ENCODE measurements at regions not wholly inside any gene's neighbourhood (a gene's known extent, or its start where the extent isn't known, plus 50 kb on each side); places are given as distances from the start of the nearest gene placed in this dataset.
"Not testable (repeated sequence)": the region's sequence is repeated elsewhere in the genome, so short reads cannot be mapped to it uniquely, and the experiment has no call there.

DNA sequence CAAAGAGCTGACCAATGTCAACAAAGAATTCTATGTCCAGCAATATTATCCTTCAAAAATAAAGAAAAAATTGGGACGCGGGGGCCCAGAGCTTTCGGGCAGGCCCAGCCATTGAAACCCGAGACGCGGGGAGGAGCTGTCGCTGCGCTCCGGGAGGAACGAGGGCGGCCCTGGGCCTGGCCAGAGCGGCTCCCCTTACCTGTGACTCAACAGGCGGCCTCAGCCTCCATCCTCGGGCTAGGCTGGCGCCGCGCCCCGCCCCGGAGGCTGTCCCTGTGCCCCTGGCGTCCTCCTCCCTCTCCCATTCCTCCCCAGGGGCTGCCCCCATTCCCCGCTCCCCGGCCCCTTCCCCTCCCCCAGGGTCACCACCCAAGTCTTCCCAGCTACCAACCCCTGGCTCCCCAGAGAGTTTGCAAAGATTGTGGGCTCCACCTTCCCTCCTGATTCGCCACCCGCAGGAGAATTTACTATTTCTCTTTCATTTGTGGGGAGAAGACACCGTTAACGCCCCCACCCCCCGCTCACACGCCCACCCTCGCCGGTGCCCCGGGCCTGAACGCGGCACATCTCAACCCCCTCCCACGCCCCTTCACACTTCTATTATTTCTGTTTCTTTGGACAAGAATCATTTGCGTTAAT is 127.9 kb downstream of the ARRDC4 start:
- not testable (repeated sequence) for DNase-seq

DNA sequence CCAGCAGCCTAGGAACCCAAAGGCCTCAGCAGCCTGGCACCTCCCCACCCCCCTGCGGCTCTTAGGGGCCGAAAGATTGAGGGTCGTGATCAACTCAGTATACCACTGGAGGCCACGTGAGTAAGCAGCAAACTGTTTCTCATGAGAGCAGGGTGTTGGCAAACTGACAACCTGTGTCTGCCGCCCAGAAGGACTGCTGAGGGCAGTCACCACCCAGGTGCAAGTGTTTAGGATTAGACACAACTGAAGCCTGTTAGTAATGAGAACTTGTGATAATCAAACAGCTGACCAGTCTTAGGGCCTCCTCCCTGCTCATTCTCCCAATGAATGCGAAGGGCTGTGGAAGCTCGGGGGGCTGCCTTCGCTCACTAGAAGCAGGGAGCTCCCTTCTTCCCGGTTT is 128.8 kb downstream of the ARRDC4 start:
- DNase-seq: not testable (repeated sequence)

DNA sequence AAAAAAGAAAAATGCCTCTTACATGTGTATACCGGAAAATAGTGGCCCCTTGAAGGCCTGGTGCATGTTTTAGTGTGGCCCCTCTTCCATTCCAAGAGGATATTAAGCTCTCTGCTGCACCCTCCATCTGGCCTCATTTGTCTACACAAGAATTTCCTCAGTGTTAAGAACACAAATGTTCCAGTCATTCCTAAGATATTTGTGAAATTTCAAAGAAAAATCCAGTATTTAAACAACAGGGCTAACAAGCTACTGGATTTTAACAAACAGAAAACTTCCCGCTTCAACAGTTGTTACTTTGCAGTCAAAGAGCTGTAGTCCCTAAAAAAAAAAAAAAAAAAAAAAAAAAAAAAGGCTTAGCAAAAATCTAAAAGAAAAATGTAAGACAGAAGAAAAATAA is 137.5 kb downstream of the ARRDC4 start:
- DNase-seq: not testable (repeated sequence)

DNA sequence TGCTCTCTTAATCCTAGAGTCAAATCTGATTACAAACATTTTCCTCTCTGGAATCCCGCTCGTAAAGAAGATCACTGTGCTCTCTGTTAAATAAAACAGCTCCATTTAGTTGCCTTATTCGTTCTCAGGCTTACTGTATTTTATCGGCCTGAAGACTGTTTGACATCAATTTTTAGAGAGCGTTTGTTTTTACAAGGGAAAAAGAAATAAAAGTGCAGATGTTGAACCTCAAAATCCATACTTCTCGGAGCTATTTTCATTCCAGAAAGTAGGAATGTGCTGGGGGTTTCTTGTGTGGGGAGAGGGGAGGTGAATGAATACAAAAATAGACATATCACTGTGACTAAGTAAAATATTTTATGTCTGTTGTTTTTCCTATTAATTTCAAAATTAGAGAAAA is 140.1 kb downstream of the ARRDC4 start:
- not testable (repeated sequence) for DNase-seq

DNA sequence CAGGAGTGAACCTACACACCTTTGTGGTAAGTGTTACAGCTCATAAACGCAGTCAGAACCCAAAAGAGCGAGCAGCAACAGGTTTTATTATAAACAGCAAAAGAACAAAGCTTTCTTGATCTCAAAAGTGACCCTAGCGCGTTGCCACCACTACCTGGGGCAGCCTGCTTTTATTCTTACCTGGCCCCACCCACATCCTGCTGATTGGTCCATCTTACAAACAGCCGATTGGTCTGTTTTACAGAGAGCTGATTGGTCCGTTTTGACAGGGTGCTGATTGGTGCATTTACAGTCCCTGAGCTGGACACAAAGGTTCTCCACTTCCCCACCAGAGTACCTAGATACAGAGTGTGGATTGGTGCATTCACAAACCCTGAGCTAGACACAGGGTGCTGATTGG is 143.1 kb downstream of the ARRDC4 start:
- DNase-seq: no peak

DNA sequence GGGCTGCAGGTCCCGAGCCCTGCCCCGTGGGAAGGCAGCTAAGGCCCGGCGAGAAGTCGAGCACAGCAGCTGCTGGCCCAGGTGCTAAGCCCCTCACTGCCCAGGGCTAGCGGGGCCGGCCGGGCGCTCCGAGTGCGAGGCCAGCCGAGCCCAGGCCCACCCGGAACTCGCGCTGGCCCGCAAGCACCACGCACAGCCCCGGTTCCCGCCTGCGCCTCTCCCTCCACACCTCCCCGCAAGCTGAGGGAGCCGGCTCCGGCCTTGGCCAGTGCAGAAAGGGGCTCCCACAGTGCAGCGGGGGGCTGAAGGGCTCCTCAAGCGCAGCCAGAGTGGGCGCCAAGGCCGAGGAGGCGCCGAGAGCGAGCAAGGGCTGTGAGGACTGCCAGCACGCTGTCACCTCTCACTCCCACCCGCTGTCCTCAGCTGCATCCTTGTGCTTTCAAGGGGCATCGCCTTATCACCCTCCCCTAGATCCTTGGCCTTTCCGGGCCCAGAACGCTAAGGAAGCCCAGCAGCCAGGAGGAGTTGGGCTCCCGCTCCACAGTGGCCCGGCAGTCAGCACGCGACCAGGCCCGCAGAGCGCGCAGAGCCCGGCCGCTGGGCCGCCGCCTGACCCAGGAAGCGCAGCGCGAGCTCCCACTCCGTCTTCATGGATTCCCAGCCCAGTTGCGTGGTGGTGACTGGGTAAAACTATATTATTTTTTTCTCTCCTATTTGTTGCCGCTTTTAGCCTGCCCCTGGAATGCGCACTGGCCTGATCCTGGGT is 144.1 kb downstream of the ARRDC4 start:
- not testable (repeated sequence) for DNase-seq

DNA sequence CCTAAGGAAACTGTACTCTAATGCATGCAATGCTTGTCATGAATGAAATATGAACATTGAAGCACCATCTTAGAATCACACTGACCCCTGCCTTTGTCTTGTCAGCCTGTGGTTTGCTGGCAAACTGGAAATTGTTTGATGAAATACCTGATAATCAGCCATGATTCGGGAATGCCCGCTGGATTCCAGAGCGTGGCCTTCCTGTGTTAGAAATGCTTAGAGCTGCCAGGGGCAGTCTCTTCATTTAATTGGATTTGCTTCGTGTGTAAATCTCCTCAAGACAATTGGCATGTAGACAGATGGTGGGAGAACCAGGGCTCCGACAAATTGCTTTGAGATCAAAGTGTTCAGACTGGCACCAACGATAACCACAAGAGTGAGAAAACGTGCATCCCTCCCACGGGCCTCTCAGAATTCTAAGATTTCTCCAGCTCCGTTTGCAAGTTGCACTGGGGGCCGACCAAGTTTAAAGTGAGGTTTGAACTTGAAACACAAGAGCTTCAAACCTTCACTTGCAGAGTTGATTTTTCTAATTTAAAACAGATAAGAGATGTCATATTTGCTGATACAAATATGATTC is 146.2 kb downstream of the ARRDC4 start:
- not testable (repeated sequence) for DNase-seq

DNA sequence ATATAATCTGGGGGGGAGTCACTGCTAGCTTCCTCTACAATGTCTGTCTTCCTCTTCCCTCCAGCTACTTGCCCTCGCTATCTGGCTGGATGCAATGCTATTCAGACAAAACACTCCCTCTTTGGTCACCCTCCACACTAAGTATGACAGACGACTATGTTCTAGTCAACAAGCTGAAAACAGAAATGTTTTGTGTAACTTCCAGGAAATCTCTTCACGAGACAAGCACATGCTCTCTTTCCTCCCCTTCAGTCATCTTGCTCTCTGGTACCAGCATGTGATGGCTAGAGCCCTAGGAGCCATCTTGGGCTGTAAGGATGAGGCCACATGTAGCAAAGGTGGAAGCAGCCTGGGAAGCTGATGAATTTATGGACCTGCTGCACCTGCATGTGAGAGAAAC is 151.3 kb downstream of the ARRDC4 start:
- no peak for DNase-seq

DNA sequence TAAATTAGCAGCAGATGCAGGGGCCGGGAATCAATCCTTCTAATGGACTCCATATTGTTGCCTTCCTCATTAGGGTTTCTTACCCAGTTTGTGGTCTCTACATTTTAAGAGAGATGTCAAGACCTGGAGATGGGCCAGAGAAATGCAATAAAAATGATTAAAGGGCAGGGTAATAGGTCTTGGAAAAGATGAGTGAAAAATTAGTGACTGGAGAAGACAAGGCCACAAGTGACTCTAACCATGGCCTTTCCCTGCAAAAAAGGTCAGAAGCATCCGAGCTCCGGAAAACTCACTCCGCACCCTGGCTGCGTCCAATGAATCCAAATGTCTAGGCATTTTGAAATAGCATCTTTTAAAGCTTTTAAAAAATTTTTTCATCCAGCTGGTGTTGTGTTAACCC is 152.8 kb downstream of the ARRDC4 start:
- DNase-seq: no peak

DNA sequence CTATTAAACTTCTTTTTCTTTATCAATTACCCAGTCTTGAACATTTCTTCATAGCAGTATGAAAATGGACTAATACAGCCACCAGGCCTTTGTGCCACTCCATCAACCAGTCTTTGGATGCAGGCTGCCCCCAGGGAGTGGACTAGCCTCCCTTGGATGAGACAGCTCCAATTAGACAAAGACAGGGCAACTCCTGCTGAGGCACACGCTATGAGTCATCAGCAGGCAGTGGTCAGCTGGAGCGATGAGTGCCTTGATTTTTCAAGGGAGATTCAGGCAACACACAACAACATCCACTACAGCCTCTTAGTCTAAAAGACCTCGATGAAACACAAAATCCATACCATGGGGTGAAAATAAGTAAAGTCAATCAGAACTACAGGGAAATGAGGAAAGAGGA is 160.1 kb downstream of the ARRDC4 start:
- no peak for DNase-seq

DNA sequence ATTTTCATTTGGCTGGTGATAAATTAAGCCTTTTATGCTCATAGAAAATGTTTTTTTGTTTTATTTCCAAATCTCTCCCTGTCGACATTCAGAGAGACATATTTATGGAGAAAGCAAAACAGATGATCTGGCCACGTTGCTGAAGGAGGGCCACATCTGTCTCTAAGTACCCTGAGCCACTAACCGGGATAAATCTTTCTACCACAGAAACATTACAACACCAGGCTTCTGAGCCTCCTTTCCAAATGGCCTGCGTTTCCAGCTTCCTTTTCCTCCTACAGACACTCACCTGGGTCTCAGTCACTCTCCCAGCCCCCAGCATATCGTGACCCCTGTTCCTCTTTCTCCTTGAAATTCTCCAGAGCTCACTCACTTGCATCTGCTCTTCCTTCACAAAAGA is 161.0 kb downstream of the ARRDC4 start:
- no peak for DNase-seq

DNA sequence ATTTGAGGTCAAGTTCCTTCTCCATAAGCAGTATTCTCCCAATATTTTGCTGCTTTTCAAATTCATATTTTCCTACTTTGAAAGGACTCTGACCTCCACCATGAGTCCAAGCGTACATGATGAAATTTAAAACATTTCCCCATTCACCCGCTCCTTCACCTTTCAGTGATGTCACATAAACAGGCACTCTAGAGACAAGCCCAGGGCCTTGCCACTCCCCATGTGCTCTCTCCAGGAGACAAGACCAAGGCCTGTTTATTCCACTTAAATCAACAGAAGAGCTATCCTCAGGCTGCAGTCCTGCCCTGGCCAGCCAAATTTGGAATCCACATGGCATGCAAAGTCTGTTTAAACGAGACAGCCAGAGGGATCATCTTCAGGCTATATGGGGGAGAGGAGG is 161.5 kb downstream of the ARRDC4 start:
- no peak for DNase-seq

DNA sequence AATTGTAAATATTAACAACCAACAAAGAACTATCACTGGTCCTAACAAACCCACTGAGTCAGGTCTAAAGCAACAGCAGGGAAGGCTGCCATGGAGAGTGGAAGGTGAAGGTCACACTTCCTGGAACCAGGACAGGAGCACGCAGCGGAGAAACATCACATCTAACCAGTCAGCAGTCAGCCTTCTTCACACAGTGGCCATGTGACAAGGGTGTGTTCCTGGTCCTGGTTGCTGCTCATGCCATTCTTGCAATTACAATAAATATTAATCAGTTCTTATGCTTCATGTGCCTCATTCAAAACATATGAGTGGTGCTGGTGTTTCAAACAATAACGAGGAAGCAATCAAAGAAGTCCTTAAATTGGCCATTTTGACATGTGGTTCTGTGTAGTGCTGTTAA is 162.8 kb downstream of the ARRDC4 start:
- DNase-seq: no peak

DNA sequence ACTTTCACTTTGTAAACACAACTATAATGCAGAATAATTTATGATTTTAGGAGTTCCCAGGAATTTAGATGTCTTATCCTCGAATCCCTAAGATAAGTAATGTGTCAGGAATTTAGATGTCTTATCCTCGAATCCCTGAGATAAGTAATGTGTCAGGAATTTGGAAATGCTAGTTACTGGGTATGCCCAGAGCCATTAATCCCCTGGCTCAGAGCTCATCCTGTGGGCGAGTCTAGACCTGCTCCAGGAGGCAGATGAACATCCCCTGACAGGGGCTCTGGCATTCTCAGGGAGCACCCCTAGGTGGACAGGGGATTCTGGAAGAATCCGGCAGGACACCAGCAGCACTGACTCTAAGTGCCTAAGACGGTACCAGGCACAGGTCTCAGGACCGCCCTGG is 163.3 kb downstream of the ARRDC4 start:
- DNase-seq: no peak

DNA sequence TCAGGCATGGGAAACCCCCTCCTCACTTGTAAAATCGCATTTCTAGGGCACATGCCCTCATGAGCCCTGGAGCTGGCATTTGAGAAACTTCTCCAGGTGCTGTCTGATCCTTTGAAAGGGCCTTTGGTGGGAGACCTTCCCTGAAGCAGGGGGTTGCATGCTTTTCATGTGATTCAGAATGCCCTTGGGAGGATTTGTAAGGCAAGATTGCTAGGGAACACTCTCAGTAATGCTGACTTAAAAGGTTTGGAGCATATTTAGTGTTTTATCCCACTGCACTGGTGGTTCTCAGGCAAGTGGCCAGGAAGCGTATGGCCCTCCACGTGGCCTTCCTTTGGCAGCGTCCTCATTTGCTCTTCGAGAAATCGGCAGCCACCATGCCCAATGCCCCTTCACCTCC is 164.1 kb downstream of the ARRDC4 start:
- DNase-seq: no peak

DNA sequence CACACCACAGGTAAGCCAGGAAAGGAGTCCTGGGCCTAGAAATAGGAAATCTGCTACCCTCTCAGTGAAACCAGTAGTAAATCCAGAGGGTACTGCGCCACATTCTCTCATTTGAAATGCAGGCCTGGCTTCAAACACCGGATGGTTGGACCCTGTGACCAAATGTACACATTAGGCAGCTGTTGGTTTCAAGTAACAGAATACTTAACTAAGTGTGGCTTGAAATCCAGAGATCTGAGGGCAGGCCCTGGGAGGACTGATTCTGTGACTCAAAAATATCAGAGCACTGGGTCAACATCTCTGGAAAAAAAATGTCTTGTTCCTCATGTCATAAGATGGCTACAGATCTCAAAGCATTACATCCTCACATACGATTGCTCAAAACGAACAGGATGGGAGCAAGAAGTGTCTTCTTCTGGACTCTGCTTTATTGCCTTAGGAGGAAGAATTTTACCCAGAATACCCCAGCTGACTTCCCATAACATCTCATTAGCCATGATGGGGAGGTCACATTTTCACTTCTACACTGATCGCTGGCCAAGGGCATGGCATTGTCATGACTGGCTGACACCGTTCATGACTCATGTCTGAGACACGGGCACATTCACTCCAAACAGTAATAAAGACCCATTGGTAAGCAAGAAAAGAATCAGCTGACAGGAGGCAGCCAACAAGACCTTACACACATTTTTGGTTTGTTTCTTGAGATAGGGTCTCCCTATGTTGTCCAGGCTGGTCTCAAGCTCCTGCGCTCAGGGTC is 166.0 kb downstream of the ARRDC4 start:
- no peak for DNase-seq

DNA sequence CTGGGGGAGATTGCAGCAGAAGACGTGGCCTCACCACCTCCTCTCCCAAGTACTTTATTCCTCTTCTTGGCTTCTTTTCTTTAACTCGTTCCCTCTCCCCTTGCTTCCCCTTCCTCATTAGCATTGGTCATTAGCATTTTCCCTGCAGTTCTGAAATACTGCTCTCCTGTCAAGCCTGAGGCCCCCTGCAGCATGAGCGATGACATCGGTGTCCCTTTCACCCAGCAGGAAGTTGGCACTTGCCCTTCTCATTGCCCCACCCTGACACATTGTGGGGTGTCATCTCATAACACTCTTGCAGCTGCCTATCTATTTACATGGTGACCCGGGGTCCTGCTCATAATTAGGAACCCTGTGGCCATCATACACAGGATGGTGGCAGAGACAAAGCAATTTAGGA is 167.1 kb downstream of the ARRDC4 start:
- no peak for DNase-seq

DNA sequence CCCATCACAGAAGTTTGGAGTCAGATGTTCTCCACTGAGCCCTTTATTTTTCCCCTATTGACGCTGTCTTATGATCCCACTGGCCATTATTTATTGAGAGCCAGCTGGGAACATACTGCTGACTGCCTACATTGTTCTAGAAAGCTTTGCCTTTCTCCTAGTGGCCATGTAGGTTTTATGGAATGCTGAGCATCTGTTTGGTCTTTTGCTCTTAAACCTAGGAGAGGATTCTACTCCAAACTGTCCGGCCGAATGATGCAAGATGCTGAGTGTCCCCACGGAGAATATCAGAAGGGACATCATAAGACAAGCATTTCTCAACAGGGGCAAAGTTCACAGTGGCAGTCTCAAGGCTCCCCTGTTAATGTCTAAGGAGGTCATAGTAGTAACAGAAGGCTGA is 171.4 kb downstream of the ARRDC4 start:
- no peak for DNase-seq

DNA sequence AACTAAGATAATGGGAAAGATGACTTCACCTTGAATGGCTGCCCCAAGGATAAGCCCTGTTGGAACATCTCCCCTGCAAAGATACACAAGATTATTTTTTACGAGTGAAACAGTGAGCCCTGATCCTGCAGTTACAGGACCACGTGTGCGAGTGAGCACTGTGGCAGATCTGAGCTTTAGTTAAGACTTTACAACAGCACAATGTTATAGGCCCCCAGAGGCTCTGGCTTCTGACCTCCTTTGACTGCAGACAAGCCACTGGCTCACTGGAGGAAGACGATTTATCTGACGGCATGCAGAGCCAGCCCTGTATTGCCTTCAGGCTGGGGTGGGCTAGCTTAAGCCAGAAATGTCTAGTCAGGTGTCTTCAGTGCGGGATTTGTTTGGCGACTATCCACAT is 174.4 kb downstream of the ARRDC4 start:
- no peak for DNase-seq

DNA sequence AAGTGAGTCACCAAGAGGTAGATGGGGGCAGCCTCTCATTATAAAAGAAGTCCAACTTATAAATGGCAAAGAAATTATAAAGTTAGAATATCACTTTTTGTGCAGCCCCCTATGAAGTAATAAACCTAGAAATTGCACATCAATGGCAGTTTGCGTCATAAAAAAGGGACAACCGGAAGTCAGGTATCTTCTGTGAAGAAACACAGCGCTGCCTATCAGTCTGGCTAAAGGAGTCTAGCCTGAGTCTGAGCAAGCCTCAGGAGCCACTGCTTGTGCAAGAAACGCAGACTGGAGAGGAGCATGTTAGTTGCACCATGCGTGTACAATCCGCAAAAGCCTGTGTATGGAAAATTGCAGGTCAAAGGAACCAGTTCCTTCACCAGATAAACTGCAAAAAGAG is 178.4 kb downstream of the ARRDC4 start:
- no peak for DNase-seq

DNA sequence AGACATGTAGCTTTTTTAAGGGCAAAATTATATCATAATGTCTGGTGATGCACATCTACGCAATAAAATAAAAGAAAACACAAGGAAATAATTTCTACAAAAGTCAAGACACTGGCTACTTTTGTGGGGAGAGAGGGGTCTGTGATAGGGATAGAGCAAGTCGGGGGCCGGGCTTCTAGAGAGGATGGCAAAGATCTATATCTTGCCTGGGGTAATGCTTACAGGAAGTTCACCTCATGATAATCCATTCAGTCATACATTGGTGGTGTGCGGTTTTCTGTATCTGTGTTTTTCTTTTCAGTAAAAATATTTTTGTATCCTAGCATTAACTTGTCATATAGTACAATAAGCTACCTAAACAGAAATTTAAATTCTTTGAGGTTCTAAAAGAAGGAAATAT is 178.8 kb downstream of the ARRDC4 start:
- DNase-seq: no peak

DNA sequence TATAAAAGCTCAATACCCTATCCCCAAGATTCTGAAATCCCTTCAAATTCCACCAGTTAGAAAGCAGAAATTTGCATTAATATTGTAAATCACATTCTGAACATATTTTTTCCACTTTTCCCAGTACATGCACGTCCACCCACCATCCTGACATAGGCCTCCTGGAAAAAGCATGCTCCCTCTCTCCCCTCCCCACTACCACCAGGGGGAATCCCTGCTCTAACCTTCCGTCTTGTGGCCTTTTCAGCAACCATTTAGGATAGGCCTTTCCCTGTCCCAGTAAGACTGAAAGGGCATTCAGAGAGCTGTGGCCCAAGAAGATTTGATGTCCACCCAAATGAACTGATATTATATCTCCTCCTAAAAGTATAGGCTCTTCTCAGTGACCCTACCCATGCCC is 182.1 kb downstream of the ARRDC4 start:
- no peak for DNase-seq

Data from amygdala (tissue), 56 donors.